T-helper 22 cell (primary cell): ENCODE measurements at regions not wholly inside any gene's neighbourhood (a gene's known extent, or its start where the extent isn't known, plus 50 kb on each side); places are given as distances from the start of the nearest gene placed in this dataset.

Source experiments
- DNase-seq: peaks from one replicate; pipeline ENCODE4 v3.0.0-alpha.2; 2020; ENCODE audit warnings: low read depth

GRCh38 chr2:145137211-145137610 is 617.3 kb upstream of the ZEB2 start:
- no peak for DNase-seq

- no peak for DNase-seq
Measured at GRCh38 chr2:145136702-145137101, 616.8 kb upstream of the ZEB2 start.

- no peak for DNase-seq
Measured at GRCh38 chr2:145126146-145126545, 606.2 kb upstream of the ZEB2 start.

GRCh38 chr2:145124085-145124484 is 604.2 kb upstream of the ZEB2 start:
- no peak for DNase-seq

GRCh38 chr2:145123606-145124005 is 603.7 kb upstream of the ZEB2 start:
- no peak for DNase-seq

- DNase-seq, result no peak
Measured at GRCh38 chr2:145119225-145119624, 599.3 kb upstream of the ZEB2 start.

GRCh38 chr2:145116834-145117725 is 597.2 kb upstream of the ZEB2 start:
- DNase-seq, result no peak

GRCh38 chr2:145116056-145116455 is 596.1 kb upstream of the ZEB2 start:
- no peak for DNase-seq

GRCh38 chr2:145114726-145115125 is 594.8 kb upstream of the ZEB2 start:
- DNase-seq, result no peak

GRCh38 chr2:145112467-145112866 is 592.5 kb upstream of the ZEB2 start:
- no peak for DNase-seq

- no peak for DNase-seq
Measured at GRCh38 chr2:145110668-145111356, 590.9 kb upstream of the ZEB2 start.

- DNase-seq, result no peak
Measured at GRCh38 chr2:145108959-145109710, 589.2 kb upstream of the ZEB2 start.

GRCh38 chr2:145108361-145108778 is 588.5 kb upstream of the ZEB2 start:
- no peak for DNase-seq

- no peak for DNase-seq
Measured at GRCh38 chr2:145106293-145106692, 586.4 kb upstream of the ZEB2 start.

- DNase-seq, result no peak
Measured at GRCh38 chr2:145102706-145103105, 582.8 kb upstream of the ZEB2 start.

GRCh38 chr2:145100301-145100700 is 580.4 kb upstream of the ZEB2 start:
- no peak for DNase-seq

- no peak for DNase-seq
Measured at GRCh38 chr2:145096582-145096981, 576.7 kb upstream of the ZEB2 start.

- DNase-seq, result no peak
Measured at GRCh38 chr2:145095641-145096435, 575.9 kb upstream of the ZEB2 start.

GRCh38 chr2:145094370-145094769 is 574.5 kb upstream of the ZEB2 start:
- DNase-seq, result no peak

- no peak for DNase-seq
Measured at GRCh38 chr2:145091967-145092366, 572.0 kb upstream of the ZEB2 start.

GRCh38 chr2:145090841-145091761 is 571.2 kb upstream of the ZEB2 start:
- DNase-seq, result no peak
